GM21360 (cell line): ENCODE measurements at regions not wholly inside any gene's neighbourhood (a gene's known extent, or its start where the extent isn't known, plus 50 kb on each side); places are given as distances from the start of the nearest gene placed in this dataset.
"Not testable (repeated sequence)": the region's sequence is repeated elsewhere in the genome, so short reads cannot be mapped to it uniquely, and the experiment has no call there.

ENCODE experiments used
- ATAC-seq: cut with Tn5 transposase; IDR thresholded peaks from one replicate; pipeline ENCODE4 v1.9.1; 2021; ENCODE audit warnings: mild to moderate bottlenecking, moderate library complexity; ENCODE audit not compliant: unreplicated experiment

DNA sequence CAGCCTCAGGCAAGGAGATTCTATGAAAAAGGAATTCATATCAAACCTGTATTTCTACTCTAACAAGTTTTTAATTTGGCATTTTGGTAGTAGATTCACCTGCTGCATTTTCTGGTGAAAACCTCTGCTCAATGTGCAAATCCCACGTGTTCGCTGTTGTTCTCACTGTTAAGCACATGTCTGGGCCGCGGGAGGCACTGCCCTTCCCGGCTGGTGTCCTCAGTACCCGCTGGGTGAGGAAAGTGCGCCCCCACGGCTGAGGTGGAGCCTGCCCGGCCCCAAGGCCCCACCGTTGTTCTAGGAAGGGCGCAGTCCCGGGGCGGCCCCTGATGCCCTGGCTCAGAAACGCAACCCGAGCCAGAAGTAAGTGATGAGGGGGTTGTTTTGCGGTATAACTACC lies 193.4 kb upstream of the VWC2 start:
- ATAC-seq: no peak

DNA sequence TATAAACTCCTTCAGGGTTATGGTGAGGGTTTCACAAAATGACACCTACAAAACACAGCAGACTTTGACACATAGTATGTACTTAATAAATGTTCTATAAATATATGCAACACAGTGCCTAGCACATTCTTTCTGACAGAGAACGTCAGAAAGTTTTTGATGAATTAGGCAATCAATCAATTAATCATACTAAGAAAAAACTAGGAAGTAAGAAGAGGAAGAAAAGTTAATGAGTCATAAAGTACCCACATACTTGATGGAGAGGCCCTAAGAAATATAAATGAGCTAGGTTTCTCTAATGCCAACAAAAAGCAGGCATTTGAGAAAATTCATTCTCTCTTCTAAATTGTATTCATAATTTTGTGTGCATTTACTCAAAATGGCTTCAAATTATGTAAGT lies 192.7 kb upstream of the VWC2 start:
- ATAC-seq: no peak

DNA sequence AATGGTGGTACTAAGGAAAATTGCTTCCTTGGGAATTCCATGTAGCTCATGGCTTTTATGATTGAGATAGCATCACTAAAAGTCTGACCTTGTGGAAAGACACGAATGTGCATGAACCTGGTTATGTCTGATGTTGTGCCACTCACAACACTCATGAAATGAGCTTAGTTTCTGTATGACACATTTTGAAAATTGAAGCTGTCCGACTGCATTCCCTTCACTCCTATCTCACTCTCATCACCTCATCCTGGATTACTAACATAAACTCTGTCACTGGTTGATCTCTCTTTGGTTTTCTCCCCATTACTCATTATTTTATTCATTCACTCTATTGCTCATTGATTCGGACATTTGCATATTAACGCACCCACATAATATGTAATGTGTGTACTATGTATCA lies 190.0 kb upstream of the VWC2 start:
- ATAC-seq: no peak

DNA sequence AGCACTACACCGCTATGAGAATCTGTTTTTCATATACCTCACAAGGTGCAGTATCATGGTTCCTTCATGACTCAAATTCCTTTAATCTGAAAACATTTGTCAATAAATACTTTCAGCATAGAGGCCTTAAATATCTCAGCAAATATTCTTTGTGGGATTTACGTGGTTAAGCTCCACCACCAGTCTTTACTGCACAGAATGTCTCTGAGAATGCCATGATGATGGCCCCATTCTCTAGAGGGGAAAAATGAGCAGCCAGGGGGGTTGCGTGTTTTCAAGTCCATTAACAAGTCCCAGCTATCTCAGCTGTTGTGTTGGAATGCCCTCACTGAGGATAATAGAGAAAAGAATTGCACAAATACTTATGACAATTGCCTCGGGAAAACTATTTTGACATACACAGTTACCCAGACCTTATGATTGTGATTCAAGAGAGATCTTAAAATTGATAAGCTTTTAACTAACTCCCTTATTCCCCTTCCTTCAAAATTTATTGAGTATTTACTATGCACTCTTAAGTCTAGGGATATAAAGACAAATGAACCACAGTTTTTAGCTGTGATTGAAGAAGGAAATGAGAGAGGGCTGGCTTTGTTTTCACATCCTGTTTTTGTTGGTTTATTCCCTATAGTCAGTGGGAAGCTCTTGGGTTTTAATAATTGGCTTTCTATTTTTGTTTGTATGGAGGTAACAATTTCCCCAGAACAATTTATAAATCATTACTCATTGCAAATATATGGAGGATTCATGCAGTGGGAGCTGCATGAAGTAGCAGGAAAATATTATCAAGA lies 176.5 kb upstream of the VWC2 start:
- no peak for ATAC-seq

DNA sequence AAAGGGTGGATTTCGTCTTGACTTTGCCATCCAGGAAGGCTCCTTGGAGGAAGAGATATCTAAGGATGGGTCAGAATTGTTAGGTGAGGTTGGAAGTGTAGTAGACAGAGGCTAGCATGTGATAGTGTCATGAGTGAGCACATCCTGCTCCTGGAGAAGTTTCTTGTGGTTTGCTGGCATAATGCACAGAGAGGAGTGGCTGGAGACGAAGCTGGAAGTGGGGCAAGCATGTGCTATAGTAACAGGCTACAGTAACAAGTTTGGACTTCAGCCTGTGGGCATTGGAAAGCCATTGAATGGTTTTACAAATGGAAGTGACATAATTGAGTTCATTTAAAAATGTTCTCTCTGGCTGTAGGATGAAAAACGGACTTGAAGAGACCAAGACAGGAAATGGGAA lies 175.6 kb upstream of the VWC2 start:
- ATAC-seq: no peak

DNA sequence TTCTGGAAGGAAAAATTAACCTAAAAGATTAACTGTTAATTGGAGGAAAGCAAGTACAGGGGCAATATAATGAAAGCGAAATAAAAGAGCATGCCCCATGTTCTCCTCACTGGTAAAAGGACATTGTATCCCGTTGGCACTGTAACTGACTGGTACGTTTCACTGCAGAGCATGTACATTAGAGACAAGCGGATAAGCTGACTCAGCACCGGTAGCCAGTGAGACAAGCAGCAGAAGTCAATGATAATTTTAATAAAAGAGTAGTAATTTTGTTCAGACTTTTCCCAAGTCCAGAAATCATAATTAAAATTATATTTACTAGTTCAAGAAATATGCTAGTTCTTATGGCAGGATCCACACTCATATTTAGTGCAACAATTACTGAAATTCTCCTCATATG lies 161.5 kb upstream of the VWC2 start:
- no peak for ATAC-seq

DNA sequence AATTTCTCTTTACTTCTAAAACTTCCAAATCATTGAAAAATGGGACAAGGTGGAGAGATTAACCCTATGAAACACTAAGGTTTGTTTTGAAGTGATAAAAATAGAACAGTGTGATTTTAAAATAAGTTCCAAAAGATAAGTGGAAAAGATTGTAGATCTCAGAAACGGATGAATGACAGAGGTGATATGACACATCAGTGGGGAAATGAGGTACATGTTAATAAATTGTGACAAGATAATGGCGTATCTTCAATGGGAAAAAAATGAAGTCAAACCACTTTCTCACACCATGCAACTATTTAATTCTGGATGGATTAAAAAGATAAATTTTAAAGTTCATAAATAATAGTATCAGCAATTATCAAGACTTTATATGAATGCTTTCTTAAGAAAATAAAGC lies 159.7 kb upstream of the VWC2 start:
- no peak for ATAC-seq

DNA sequence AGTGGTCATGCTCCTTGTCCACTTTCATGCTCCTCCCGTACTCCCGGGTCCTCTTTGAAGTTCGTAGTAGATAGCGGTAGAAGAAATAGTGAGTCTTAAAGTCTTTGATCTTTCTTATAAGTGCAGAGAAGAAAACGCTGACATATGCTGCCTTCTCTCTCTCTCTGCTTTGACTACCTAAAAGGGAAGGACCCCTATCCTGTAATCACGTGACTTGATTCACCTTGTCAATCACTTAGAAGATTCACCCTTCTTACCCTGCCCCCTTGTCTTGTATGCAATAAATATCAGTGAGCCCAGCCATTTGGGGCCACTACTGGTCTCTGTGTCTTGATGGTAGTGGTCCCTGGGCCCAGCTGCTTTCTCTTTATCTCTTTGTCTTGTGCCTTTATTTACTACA lies 158.5 kb upstream of the VWC2 start:
- not testable (repeated sequence) for ATAC-seq

DNA sequence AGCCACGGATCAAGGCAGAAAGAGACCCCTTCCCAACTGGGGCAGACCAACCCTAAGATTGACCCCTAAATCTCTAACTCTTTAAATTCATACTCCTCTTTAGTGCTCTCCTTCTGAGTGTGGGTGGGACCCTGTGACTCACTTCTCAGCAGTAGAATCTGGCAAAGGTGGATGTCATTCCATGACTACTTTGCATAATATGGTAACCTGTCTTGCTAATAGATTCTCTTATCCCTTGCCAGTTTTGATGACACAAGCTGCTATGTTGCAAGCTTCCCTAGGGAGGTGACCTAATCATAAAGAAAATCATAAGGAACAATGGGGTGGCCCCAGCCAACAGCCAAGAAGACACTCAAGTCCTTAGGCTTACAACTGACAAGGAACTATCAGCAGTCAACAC lies 155.4 kb upstream of the VWC2 start:
- ATAC-seq: no peak

DNA sequence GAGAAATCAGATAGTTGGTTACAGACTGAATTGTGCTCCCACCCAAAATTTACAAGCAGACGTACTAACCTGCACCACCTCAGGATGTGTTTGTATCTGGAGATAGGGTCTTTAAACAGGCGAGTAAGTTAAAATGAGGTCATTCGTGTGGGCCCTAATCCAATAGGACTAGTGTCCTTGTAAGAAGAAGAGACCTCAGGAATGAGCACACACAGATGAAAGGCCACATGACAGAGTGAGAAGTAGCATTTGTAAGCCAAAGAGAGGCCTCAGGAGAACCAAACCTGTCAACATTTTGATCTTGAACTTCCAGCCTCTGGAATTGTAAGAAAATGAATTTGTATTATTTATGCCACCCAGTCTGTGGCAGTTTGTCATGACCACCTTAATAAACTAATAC lies 149.5 kb upstream of the VWC2 start:
- ATAC-seq: no peak

DNA sequence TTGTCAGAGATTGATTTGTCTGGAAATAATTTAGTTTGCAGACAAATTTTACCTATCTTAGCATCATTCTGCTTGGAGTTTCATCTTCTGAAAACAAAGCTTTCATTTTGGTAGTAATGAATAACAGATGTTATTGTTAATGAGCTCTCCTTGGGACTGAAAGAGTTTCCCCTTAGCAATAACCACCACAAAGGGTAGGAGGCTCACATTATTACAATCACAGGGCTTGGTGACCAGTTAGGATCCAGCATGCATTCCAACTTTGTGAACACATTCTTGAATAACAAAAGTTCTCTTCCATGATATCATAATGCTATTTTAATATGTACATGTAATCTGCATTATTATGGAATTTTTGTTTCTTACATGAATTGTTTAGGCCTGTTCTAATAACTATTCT lies 148.8 kb upstream of the VWC2 start:
- no peak for ATAC-seq

DNA sequence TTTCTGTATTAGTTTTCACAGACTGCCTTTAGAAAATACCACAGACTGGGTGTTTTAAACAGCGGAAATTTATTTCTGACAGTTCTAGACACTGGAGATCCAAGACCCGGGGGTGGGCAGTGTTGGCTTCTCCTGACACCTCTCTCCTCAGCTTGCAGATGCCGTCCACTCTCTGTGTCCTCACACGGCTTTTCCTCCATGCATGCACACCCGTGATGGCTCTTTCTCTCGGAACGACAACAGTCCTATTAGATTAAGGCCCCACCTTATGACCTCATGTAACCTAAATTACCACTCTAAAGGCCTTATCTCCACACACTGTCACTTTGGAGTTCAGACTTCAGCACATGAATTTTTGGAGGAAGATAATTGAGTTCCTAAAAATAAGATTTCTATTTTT lies 142.9 kb upstream of the VWC2 start:
- no peak for ATAC-seq

DNA sequence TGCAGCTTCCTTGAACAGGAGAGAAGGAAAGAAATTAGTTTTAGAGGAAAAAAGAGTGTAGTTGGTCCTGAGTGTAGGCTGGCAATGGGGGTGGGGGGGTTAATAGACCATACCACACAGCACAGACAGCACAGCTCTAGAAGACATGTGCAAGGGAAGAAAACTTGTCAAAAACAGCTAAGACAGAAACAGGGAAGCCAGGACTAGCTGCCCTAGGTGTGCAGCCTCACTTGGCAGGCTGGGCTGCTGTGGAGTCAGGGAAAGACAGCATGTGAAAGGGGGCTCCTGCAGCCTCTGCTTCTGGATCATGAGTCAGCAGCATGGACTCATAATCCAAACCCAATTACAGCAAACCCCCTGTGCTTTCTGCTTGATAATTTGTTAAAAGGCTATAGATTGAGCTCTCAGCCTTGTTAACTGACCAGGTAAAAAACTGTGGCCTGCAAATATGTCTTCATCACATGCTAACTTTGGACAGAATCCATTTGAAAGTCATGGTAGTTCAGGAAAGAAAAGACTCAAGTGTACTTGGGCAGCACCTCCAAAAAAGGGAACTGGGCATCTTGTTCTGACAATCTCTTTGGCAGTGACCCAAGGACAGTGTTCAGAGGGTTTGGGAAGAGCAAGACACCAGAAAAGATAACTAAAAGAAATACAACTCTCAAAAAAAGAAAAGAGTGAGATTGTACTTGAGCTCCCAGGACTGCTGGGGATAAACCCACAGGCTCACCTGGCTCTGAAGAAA lies 142.2 kb upstream of the VWC2 start:
- ATAC-seq: no peak

DNA sequence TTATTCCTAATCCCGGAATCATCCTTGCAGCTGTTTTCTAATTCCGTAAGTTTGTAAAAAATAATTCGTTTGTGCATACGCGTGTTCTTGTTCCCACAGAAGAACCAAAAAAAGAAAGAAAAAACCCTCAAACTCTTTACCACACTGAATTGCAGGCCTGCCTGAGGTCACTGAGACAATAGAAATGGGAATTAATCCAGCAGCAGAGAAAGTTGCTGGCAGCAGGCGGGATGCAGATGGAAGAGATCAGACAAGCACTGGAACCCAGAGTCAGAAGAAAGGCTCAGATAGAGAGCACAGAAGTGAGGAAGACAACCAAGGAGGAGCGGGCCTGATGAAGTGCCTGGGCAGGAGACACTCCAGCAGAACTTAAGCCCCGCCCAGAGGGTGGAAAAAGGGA lies 141.5 kb upstream of the VWC2 start:
- no peak for ATAC-seq

DNA sequence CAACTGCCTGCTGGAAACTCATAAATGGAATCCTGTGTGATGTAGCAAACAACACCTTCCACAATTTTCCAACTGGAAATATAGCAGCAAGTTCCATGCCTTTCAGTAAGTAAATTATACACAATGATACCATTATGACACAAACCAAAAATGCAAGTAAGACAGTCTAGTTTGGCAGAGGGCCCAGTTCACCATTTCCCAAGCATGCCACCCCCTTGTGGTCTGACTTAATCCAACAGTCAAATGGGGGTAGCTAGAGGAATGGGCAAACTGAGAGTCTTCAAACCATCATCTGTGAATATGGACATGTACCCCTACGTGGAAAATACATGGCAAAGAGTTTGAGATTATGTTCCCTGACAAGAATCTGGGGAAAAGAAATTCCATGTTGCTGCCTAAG lies 137.6 kb upstream of the VWC2 start:
- ATAC-seq: no peak

DNA sequence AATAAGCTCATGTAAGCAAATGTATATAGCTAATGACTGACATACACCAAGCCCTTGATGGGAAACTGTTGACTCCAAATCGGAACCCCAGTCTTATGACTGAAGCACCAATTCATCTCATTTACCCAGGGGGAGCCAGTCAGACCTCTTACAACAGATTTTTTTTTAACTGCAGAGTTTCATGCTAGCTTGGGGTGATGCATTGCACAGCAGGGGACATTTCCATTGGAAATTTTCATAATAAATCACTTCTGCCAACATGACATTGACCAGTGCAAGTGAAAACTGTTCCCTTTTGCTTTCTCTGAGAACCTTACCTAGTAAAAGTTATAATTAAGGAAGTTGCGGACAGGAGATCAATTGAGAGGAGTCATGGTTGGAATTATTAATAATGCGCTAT lies 137.0 kb upstream of the VWC2 start:
- no peak for ATAC-seq

DNA sequence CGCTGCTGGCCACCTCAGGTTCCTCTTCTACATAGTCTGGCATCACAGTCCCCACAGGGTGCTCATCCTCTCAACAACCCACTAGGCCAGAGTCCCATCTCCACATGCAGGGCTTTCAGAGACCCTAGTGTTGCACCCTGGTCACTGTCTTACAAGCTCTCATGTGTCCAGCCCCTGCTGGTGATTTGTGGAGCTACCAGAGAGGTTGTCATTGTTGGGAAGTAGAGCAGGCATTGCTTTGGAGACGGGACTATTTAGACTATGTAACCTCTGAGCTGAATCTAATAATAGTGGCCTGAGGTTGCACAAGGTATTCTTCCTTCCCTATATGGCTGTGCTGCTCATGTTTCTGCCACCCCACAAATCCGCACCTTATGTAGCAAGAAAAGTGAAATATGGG lies 135.3 kb upstream of the VWC2 start:
- ATAC-seq: no peak

DNA sequence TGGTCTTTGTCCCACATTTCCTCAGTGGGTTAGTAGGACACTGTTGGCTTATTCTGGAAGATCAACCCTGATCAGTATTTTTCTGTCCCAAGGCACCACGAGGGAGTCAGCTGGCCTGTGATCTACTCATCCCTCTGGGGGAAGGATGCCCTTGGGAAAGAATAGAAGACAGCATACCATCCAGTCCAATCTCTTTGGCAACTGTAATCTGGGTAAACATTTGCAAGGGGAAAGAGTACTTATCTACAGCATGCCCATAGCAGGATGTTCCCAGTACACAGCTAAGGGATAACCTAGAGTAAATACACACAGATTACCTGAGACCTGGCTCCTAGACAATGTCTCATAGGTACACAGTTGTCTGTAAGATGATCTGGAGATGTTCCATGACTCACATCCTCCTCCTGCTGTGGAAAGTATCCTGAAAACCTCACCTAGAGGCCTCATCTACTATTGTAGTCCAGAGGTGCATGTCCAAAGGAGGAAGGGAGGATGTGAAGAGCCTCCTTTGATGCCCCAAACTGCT lies 134.3 kb upstream of the VWC2 start:
- no peak for ATAC-seq

DNA sequence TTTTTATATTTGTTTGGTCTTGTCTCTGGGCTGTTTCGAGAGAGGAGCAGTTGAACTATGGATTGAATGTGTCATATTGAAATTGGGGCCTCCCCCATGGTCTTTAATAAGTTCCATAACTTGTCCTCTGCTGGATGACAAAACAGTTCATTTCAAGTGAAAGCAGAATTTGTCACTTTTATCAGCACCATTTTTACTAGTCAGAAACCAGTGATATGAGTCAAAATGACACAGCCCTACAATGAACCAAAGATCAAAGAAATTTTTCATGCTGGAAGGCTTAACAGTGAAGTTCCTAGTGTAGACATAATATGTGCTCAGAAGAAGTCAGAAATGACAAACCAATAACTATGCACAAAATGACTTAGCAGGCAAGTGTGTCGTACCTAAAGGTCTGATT lies 133.6 kb upstream of the VWC2 start:
- no peak for ATAC-seq

DNA sequence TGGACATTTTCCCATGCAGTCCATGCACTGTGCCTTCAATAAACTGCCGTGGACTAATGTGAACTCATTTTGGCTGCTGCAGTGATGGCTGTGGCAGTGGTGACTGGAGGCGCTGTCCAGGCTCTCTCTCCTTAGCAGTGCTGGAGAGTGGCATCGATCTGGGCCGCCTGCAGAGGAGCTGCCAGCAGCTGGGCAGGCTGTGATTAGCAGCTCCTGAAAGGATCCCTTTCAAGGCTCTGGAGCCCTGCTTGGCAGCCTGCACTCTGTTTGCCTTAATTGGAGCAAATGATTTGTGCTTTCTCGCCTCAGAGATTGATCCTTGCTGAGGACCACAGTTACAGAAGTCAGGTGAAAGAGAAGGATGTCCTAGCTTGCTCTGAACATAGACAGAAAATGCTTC lies 130.1 kb upstream of the VWC2 start:
- ATAC-seq: no peak

DNA sequence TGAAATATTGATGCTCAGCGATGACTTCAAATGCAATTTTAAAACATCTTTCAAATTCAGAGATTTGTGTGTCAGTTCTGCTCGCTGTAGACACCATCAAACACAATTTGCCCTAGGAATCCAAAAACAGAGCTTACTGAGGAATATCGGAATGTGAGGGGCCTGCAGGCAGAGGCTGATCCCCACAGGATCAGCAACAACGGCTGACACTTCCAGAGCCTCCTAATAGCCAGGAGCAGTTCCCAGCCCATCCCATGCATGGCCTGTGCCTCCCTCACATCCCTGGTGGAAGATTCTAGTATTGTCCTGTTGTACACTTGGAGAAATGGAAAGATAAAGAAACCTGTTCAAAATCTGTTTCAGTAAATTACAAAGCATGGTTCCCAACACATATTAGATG lies 129.7 kb upstream of the VWC2 start:
- no peak for ATAC-seq

DNA sequence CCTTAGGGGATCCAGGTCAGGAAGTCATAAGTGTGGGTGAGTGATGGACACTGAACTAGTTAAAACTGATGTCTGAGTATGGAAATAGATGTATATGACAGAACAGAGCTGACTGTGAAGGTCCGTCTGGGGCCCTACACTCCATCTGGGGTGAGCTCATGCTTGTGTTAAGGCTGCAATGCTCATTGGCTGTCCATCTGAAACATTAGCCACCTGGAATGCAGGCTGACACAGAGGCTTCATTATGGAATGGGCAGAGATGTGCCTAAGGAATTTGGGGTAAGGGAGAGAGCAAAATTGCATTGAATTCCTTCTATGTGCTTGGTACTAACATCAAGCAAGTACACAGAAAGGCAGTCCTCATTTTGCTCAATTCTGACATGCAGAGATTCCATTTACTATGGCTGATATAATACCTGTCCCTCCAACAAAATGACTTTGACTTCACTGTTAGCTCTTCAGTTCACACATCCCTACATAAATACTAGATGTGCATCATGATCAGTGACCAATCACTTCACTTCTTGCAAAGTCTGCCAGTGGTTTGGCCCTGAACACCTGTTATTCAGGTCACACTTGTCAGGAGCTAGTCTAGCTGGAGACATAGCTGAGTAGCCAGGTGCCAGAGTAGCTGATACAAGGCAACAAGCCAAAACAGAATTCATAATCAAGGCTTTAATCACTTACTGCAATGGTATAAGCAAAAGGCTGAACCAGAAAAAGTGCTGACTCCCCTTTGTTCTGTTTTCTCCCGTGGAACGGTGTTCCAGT lies 128.9 kb upstream of the VWC2 start:
- ATAC-seq: no peak
